ENCODE measurements at regions not wholly inside any gene's neighbourhood (a gene's known extent, or its start where the extent isn't known, plus 50 kb on each side); places are given as distances from the start of the nearest gene placed in this dataset.

DNA sequence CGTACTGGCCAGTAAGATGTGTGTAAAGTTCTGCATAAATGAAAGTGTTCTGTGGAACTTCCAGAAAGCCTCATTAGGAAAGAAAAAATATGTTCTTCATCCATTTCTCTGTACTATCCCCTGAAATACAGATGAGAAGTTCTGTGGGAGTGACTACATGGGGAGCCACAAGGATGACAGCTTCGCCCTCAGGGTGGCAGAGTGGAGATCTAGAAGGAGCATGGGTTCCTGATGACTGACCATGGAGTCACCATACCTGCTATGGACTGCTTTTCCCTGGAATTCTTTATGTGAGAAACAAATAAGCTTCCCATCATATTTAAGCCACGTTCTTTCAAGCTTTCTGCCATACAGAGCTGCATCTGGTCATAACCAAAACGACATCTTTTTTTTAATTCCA, 113.9 kb upstream of the RGS1 start:
- ATAC-seq (no peak), DNase-seq (ENCODE audit: low read depth, low spot score) (no peak), FAIRE-seq (no peak)
- intact Hi-C loops (cut with micrococcal nuclease; ENCODE audit: unreplicated experiment): no loop called here
- Histone ChIP-seq H3K4me1 (ENCODE audit: control insufficient read depth, insufficient read depth, low read length) (no peaks in the 10 kb centered on the region), H3K79me2 (ENCODE audit: control insufficient read depth, insufficient read depth, low read length) (no peaks in the 10 kb centered on the region), H3K4me3 (no peak overlapping the region), H3K9me3 (replicated peaks; ENCODE audit: control insufficient read depth, insufficient read depth, low read length) (no peaks in the 10 kb centered on the region), H3K36me3 (ENCODE audit: control insufficient read depth in 2 of 2, insufficient read depth in 2 of 2, low read length in 1 of 2) (no peaks in the 10 kb centered on the region), H3K27ac (ENCODE audit: control insufficient read depth, insufficient read depth) (no peak overlapping the region), H3K9ac (ENCODE audit: control insufficient read depth, insufficient read depth, low read length) (no peak overlapping the region), H3K27me3 (replicated peaks in 1 of 2; ENCODE audit: control insufficient read depth in 2 of 2, insufficient read depth in 2 of 2, low read length in 1 of 2) (no peaks in the 10 kb centered on the region), H3K4me2 (ENCODE audit: control insufficient read depth, insufficient read depth) (no peak overlapping the region), H2AFZ (ENCODE audit: control insufficient read depth, low read depth, low read length) (no peak overlapping the region), H4K20me1 (ENCODE audit: control insufficient read depth, insufficient read depth) (no peaks in the 10 kb centered on the region)
- SMC1A ChIA-PET (ENCODE audit: uncharacterized antibody, unreplicated experiment): interaction anchor here (0.9 to 1.2 kb wide), 2 partner anchors 13 to 18 kb away, joined by 4 read pairs; no protein-coding TSS in a partner anchor
- 11% methylated on average over 4 of the region's 4 CpGs for WGBS (ENCODE audit: insufficient coverage, insufficient replicate concordance, low lambda C conversion rate, missing lambda C conversion rate)
- RAD21 ChIA-PET (ENCODE audit: unreplicated experiment): interaction anchor here (1.1 kb wide), 1 partner anchor 11 kb away, joined by 3 read pairs; no protein-coding TSS in a partner anchor
- POLR2A ChIA-PET: no interaction called here
- no TSS peak for BruUV-seq (replicated peaks)
- in situ Hi-C loops (cut with MboI): loop anchor here (25.0 kb wide), 1 partner anchor 1826 kb away; no protein-coding TSS in a partner anchor
- CTCF ChIA-PET: interaction anchor here (0.8 to 1.7 kb wide), 3 partner anchors 11 to 343 kb away, joined by 3 to 6 read pairs (median 4); no protein-coding TSS in a partner anchor
- no peak for TF ChIP-seq EZH2 (IDR thresholded peaks at IDR 0.05; ENCODE audit: borderline replicate concordance, control insufficient read depth, low read depth, low read length)
- no peak for TF ChIP-seq USF1 (IDR thresholded peaks at IDR 0.05; ENCODE audit: borderline replicate concordance, extremely low read length, insufficient read depth, low read depth, low read length)
- TF ChIP-seq HDAC6 (IDR thresholded peaks at IDR 0.05; ENCODE audit: unreplicated experiment): no peak
- TF ChIP-seq, protein P1, sequence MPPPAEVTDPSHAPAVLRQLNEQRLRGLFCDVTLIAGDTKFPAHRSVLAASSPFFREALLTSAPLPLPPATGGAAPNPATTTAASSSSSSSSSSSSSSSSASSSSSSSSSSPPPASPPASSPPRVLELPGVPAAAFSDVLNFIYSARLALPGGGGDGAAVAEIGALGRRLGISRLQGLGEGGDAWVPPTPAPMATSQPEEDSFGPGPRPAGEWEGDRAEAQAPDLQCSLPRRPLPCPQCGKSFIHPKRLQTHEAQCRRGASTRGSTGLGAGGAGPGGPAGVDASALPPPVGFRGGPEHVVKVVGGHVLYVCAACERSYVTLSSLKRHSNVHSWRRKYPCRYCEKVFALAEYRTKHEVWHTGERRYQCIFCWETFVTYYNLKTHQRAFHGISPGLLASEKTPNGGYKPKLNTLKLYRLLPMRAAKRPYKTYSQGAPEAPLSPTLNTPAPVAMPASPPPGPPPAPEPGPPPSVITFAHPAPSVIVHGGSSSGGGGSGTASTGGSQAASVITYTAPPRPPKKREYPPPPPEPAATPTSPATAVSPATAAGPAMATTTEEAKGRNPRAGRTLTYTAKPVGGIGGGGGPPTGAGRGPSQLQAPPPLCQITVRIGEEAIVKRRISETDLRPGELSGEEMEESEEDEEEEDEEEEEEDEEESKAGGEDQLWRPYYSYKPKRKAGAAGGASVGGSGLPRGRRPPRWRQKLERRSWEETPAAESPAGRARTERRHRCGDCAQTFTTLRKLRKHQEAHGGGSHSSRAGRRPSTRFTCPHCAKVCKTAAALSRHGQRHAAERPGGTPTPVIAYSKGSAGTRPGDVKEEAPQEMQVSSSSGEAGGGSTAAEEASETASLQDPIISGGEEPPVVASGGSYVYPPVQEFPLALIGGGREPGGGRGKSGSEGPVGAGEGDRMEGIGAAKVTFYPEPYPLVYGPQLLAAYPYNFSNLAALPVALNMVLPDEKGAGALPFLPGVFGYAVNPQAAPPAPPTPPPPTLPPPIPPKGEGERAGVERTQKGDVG (CRISPR knock-in tag; IDR thresholded peaks at IDR 0.05): no peak
- TF ChIP-seq, protein P2, sequence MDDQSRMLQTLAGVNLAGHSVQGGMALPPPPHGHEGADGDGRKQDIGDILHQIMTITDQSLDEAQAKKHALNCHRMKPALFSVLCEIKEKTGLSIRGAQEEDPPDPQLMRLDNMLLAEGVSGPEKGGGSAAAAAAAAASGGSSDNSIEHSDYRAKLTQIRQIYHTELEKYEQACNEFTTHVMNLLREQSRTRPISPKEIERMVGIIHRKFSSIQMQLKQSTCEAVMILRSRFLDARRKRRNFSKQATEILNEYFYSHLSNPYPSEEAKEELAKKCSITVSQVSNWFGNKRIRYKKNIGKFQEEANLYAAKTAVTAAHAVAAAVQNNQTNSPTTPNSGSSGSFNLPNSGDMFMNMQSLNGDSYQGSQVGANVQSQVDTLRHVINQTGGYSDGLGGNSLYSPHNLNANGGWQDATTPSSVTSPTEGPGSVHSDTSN (IDR thresholded peaks at IDR 0.05; ENCODE audit: insufficient replicate concordance, low read depth, low read length): no peak
- TF ChIP-seq IRF5 (IDR thresholded peaks at IDR 0.05; ENCODE audit: borderline replicate concordance): no peak
- TF ChIP-seq ZZZ3 (IDR thresholded peaks at IDR 0.05; ENCODE audit: control insufficient read depth, insufficient read length, low read depth): no peak
- TF ChIP-seq, protein P3, sequence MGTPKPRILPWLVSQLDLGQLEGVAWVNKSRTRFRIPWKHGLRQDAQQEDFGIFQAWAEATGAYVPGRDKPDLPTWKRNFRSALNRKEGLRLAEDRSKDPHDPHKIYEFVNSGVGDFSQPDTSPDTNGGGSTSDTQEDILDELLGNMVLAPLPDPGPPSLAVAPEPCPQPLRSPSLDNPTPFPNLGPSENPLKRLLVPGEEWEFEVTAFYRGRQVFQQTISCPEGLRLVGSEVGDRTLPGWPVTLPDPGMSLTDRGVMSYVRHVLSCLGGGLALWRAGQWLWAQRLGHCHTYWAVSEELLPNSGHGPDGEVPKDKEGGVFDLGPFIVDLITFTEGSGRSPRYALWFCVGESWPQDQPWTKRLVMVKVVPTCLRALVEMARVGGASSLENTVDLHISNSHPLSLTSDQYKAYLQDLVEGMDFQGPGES (IDR thresholded peaks at IDR 0.05): no peak
- TF ChIP-seq RELA (IDR thresholded peaks at IDR 0.05; ENCODE audit: borderline replicate concordance, partially characterized antibody): no peak
- no peak for TF ChIP-seq JUND (IDR thresholded peaks at IDR 0.05; ENCODE audit: low read depth, low read length)
- TF ChIP-seq SP1 (IDR thresholded peaks at IDR 0.05; ENCODE audit: low read depth, low read length): no peak
- TF ChIP-seq ATF2 (IDR thresholded peaks at IDR 0.05; ENCODE audit: low read length): no peak
